Stimulated activated CD4-positive, alpha-beta T cell treated with anti-CD3 and anti-CD28 coated beads, TNF-alpha, amount 100 ng/mL, for 4 hours (primary cell): ENCODE measurements at regions not wholly inside any gene's neighbourhood (a gene's known extent, or its start where the extent isn't known, plus 50 kb on each side); places are given as distances from the start of the nearest gene placed in this dataset.

Experiments used
- DNase-seq, 3 experiments: peaks; one replicate each; pipeline ENCODE4 v3.0.0-alpha.2; 2020; ENCODE audit warnings: low read depth in 3 of 3

- no peak for DNase-seq
Measured at GRCh38 chr1:226816576-226816975, 53.8 kb upstream of the PSEN2 start.

DNA sequence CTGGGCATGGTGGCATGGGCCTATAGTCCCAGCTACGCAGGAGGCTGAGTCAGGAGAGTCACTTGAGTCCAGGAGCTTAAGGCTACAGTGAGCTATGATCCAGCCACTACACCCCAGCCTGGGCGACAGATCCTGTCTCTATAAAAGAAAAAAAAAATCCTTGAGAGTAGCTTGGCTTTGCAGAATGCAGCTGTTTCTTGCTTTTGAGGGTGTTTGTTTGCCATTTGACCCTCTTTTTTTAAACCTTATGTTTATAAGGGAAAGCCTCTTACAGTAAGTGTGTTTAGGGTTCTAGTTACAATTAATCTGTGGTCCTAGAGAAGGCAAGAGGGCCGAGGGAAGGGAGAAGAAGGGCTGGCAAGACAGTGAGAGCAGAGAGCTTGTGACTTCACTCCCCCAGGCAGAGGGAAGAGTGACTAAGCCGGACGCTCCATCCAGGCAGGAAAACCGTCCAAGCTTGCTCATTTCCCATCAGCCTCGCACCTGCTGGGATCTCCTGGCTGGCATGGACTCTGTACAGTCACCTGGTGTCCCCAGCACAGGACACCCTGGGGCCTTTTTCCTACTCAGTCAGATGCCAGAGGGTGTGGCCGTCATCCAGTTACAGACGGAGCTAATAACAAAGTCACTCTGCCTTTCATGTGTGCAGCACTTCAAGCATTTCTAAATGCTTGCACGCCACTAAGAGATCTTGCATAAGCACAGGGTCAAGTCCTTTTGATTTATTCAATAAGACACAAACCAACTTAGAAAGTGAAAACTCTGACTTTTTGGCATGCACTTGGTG, 55.5 kb upstream of the PSEN2 start:
- no peak for DNase-seq

- DNase-seq: no peak
Measured at GRCh38 chr1:226813671-226814591, 56.5 kb upstream of the PSEN2 start.

DNA sequence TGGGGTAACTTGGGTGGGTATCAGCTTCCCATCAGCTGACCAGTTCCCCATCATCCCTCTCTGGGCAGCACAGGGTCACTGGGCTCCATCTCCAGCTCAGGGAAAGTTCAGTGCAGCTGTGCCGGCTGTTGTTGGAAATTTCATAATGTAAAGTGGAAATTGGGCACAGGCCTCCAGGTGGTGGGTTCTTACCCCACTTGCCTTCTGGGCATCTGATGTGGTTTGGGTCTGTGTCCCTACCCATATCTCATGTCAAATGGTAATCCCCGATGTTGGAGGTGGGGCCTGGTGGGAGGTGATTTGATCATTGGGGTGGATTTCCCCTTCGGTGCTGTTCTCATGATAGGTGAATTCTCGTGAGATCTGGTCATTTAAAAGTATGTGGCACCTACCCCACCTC, 59.7 kb upstream of the PSEN2 start:
- no peak for DNase-seq

DNA sequence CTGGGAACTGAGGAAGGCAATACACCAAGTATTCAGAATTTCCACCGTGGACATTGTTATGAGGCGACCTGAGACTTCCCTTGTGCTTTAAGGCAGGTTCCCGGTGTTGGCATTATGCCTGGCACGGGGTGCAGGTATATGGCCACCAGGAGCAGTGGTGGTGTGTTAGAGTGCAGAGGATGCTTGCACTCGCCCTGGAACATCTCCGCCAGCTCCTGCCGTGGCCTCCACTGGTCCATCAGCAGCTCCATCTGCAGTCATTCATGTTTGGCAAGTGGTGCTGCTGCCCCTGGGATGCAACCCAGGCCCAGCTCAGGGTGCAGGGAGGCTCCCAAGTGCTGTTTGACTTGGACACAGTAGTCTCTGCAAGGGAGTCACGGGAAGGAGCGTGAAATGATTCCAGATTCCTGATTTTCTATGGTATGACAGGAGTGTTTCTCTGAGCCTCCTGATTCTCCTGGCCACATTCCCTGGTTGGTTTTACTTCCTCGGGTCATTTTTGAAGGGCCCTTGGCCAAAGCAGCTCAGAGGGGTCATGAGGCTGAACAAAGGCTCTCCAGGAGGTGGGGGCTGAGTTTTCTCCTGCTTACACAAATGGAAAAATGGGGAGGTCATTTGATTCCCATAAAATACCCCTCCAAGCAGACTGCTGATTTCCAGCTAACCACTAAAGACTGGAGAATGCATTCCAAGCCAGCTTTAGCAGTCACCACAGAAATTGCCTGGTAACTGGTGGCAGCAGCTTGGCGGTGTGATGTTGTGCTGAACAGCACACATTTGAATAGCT, 60.4 kb upstream of the PSEN2 start:
- DNase-seq: no peak

DNA sequence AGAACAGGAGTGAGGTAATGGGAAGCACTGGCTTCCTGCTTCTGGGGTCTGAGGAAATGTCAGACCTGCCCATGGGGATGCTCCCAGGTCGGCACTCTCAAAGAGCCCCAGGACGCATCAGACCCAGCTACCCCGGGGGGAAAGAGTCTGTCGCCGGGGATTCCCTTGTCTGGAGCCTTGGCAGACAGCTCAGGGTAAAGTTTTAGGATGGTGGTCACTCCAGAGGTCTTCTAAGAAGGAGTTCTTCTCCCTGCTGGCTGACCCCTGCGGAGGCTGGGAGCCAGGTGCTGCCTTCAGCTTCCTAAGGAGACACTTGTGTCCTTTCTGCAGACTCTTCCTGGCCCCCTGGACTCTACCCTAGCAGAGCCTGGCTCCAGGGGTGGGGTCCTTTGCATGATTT, 61.9 kb upstream of the PSEN2 start:
- DNase-seq: no peak

- no peak for DNase-seq
Measured at GRCh38 chr1:226806988-226807387, 63.4 kb upstream of the PSEN2 start.

- no peak for DNase-seq
Measured at GRCh38 chr1:226804907-226805759, 65.3 kb upstream of the PSEN2 start.

- DNase-seq: no peak
Measured at GRCh38 chr1:226800763-226801380, 61.8 kb upstream of the ITPKB start.

DNA sequence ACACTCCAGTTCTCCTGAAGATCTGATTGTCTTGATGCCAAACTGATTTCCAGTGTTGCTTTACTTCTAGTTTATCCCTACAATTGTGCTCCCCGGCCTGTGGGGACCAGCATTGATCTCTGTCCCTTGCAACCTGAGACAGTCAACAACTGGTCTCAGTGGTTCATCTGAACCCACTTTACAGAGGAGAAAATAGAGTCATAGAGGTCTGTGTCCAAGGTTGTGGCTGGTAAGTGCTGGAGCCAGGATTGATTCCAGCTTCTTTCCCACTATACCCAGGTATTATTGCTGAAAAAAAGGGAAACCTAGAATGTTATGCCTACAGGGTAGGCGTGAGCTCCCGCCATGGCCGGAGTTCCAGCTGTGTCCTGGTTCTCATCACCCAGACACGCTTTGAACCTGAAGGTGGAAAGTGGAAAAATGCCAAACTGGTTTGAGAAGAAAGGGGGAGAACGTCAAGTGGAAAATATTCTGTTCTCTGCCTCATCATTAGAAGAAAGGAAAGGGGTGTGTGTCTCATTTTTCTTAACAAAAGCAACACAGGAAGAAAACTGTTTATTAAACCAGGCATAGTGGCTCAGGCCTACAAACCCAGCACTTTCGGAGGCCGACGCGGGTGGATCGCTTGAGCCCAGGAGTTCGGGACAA, 60.7 kb upstream of the ITPKB start:
- no peak for DNase-seq

- peak; percentile 25 to 35 (median 30) for DNase-seq
Measured at GRCh38 chr1:226798427-226799411, 59.6 kb upstream of the ITPKB start.

DNA sequence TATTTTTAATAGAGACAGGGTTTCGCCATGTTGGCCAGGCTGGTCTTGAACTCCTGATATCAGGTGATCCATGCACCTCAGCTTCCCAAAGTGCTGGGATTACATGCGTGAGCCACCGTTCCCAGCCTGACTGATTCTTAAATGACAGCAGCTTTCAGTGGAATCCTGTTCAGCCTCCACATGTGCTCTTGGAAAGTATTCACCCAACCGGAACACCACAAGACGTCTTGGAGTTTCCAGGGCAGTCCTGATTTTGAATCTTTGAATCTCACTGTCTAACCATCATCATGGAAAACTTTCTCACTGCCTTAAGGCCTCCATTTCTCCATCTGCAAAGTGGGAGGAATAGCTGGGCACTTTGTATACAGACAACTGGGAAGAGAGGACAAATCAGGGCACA, 58.1 kb upstream of the ITPKB start:
- no peak for DNase-seq

DNA sequence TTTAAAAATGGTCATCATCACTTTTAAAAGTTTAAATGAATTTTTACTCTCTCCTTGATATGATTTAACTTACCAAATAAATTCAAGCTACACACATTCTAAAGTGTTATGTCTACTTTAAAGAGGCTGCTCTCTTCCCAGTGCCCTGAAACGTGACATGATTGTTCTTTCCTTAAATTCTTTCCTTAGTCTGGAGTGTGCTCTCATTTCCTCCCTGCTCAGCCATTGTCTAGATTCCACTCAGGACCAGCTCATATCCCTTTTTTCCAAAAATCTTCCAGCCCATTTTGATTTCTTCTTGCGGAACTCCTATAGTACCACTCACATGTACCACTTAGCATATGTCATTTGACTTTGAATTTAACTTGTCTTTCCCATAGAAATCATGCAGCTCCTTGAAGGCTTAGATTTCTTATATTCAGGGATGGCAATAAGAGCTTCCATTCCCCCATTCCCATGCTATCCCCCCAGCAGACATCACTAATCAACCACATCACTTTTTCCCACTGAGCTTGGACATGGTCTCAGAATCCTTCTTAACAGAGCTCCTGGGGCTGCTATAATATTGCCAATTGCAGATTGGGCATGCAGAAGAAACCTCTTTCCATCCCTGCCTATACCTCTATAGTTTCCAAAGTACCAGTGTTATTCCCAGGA, 54.7 kb upstream of the ITPKB start:
- no peak for DNase-seq

DNA sequence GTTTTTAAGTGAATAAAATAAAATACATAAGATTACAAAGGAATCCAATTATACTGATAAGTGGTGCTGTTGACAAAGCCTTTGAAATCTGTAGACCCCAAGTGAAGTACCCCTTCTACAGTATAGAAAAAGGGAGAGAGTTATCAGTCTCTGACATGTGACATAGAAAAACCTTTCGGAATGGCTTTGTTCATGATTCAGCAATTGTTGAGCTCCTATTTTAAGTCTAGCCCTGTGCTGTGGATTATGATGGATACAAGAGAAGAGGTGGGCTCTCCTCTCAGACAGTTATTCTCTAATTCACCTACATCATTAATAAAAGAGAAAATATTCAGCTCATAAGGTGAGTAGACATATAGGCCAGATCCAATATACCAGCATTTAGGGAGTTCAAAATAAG, 53.3 kb upstream of the ITPKB start:
- DNase-seq: no peak

DNA sequence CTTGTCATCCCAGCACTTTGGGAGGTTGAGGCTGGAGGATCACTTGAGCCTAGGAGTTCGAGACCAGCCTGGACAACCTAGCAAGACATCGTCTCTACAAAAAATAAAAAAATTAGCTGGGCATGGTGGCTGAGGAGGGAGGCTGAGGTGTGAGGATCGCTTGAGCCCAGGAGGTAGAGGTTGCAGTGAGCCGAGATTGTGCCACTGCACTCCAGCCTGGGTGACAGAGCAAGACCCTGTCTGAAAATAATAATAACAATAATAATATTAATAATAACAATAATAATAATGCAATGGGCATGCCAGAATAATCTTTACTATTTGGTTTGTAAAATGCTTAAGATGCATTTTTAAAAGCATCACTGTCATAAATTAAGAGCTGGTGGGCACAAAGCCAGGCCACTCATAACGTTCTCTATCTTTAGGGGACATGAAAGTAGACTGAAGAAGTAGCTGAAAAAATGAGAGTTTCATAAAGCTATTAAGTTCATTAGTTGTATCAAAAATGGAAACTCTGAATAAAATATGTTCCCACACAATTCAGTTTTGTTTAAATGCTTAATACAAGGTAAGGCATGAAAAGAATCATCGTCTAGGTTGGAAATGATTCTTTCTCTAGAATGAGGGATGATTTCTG, 51.6 kb upstream of the ITPKB start:
- no peak for DNase-seq

GRCh38 chr1:226788965-226789364, 49.9 kb upstream of the ITPKB start:
- DNase-seq: no peak
